HUES48 (cell line): ENCODE measurements at regions not wholly inside any gene's neighbourhood (a gene's known extent, or its start where the extent isn't known, plus 50 kb on each side); places are given as distances from the start of the nearest gene placed in this dataset.
"Not testable (repeated sequence)": the region's sequence is repeated elsewhere in the genome, so short reads cannot be mapped to it uniquely, and the experiment has no call there.

ENCODE experiments used
- H3K27ac ChIP-seq: one replicate; pipeline ENCODE4 v1.7.0; 2013; ENCODE audit warnings: low read depth, low read length, inconsistent platforms
- H3K27me3 ChIP-seq: 2 replicates; pipeline ENCODE4 v1.6.1; 2013; ENCODE audit warnings: mild to moderate bottlenecking, low read length; ENCODE audit not compliant: control insufficient read depth, insufficient read depth
- H3K36me3 ChIP-seq: 2 replicates; pipeline ENCODE4 v1.6.1; 2013; ENCODE audit warnings: low read length; ENCODE audit not compliant: control insufficient read depth, insufficient read depth
- H3K4me1 ChIP-seq: 2 replicates; pipeline ENCODE4 v1.6.1; 2013; ENCODE audit warnings: mild to moderate bottlenecking, low read length; ENCODE audit not compliant: control insufficient read depth, insufficient read depth
- H3K4me3 ChIP-seq: 2 replicates; pipeline ENCODE4 v1.5.1; 2013; ENCODE audit warnings: mild to moderate bottlenecking, low read depth, low read length
- H3K9ac ChIP-seq: 2 replicates; pipeline ENCODE4 v1.6.1; 2013; ENCODE audit warnings: mild to moderate bottlenecking, low read depth, low read length, moderate library complexity
- H3K9me3 ChIP-seq: 2 replicates; pipeline ENCODE4 v1.6.1; 2013; ENCODE audit warnings: low read length; ENCODE audit not compliant: control insufficient read depth, insufficient read depth

DNA sequence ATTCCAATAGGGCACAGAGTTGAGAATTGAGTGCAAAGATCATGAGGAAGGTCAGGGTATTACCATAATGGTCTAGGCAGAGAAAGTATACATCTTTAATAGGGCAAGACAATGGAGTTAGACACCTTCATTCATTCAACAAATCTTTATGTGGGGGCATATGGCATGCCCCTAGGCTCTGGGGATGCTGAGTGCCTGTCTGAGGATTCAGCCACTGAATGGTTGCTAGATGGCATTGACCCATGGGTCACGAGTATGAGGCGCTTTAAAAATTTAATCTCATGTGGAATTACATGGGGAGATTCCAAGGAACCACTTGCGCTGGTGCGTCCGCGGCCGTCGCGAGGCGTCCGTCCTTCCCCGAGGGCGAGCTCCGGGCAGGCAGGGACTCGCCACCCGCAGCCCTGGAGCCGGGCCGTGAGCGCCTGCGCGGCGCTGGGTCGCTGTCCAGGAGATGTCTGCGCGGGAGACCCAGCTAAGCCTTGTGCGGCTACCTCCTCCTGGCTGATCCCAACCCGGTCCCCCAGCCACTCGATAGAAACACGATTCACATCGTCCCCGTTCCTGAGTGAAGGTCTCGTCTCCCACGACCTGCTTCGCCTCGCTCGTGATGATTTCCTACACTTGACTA, 152.1 kb upstream of the ZNF322 start:
- not testable (repeated sequence) for H3K27ac ChIP-seq, H3K9ac ChIP-seq, H3K36me3 ChIP-seq, H3K9me3 ChIP-seq, H3K27me3 ChIP-seq, H3K4me3 ChIP-seq, H3K4me1 ChIP-seq

- H3K9ac ChIP-seq, H3K4me1 ChIP-seq, H3K9me3 ChIP-seq, H3K36me3 ChIP-seq, H3K27ac ChIP-seq, H3K27me3 ChIP-seq, H3K4me3 ChIP-seq: not testable (repeated sequence)
These were observed 159.2 kb upstream of the ZNF322 start for GRCh38 chr6:26818640-26819225.

DNA sequence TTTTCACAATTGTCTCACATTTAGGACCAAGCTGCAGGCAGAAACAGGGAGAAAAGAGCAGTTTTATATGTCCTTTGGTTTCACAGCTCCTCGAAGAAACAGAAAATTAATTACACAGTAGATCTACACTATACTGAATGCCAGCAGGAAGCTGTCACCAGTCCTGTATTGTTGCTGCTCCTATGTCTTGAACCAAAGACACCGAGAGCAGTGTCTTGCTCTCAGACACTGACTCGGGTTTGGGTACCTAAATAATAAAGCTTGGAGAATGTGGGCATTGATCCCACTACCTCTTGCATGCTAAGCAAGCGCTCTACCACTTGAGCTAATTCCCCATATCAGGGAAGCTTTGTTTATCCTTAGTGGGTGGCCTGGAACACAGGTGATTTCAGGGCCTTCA, 168.4 kb upstream of the ZNF322 start:
- H3K27me3 ChIP-seq, H3K9me3 ChIP-seq, H3K9ac ChIP-seq, H3K27ac ChIP-seq, H3K4me3 ChIP-seq, H3K4me1 ChIP-seq, H3K36me3 ChIP-seq: not testable (repeated sequence)

GRCh38 chr6:26829480-26829879, 169.9 kb upstream of the ZNF322 start:
- not testable (repeated sequence) for H3K27me3 ChIP-seq, H3K4me3 ChIP-seq, H3K9ac ChIP-seq, H3K36me3 ChIP-seq, H3K9me3 ChIP-seq, H3K27ac ChIP-seq, H3K4me1 ChIP-seq

DNA sequence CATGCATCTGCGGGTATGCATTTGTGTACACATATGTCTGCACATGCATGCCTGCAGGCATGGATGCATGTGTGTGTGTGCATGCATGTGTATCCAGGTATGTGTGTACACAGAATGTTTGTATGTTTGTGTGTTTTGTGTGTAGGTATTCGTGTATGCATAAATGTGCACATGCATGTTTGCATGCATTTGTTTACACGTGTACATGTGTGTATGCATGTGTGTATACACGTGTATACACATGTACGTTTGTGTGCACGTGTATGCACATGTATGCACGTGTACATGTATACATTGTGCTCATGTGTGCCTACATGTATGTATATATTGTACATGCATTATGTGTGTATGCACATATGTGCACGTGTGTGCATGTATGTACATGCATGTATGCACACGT, 171.4 kb upstream of the ZNF322 start:
- not testable (repeated sequence) for H3K9ac ChIP-seq, H3K36me3 ChIP-seq, H3K27me3 ChIP-seq, H3K4me1 ChIP-seq, H3K4me3 ChIP-seq, H3K9me3 ChIP-seq, H3K27ac ChIP-seq

- H3K9me3 ChIP-seq, H3K36me3 ChIP-seq, H3K9ac ChIP-seq, H3K27me3 ChIP-seq, H3K27ac ChIP-seq, H3K4me1 ChIP-seq, H3K4me3 ChIP-seq: not testable (repeated sequence)
These were observed 176.2 kb upstream of the ZNF322 start for GRCh38 chr6:26835707-26836106.

GRCh38 chr6:26836657-26837056, 177.1 kb upstream of the ZNF322 start:
- not testable (repeated sequence) for H3K4me3 ChIP-seq, H3K9ac ChIP-seq, H3K27ac ChIP-seq, H3K27me3 ChIP-seq, H3K4me1 ChIP-seq, H3K9me3 ChIP-seq, H3K36me3 ChIP-seq

- H3K27me3 ChIP-seq, H3K4me1 ChIP-seq, H3K27ac ChIP-seq, H3K36me3 ChIP-seq, H3K4me3 ChIP-seq, H3K9ac ChIP-seq, H3K9me3 ChIP-seq: not testable (repeated sequence)
These were observed 185.3 kb upstream of the ZNF322 start for GRCh38 chr6:26844823-26845222.

DNA sequence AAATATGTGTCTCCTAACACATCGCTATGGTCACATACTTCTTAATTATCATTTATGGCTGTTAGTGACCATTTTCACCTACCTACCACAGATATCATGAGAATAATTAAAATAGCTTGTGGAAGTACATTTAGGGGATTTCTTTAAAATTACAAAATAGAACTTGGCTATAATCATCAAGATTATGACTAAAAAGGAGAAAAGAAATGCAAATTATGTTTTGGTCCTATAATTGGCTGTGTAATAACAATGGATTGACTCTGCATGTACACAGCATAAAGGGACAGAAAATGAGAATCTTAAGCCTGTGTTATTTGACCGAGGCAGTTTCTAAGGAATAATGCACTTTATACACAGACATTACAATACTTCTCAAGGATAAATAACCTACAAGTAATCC, 197.7 kb upstream of the ZNF322 start:
- H3K9ac ChIP-seq, H3K4me1 ChIP-seq, H3K36me3 ChIP-seq, H3K27me3 ChIP-seq, H3K4me3 ChIP-seq, H3K27ac ChIP-seq, H3K9me3 ChIP-seq: not testable (repeated sequence)

GRCh38 chr6:26859067-26859770, 199.7 kb upstream of the ZNF322 start:
- H3K27ac ChIP-seq, H3K36me3 ChIP-seq, H3K27me3 ChIP-seq, H3K9ac ChIP-seq, H3K9me3 ChIP-seq, H3K4me3 ChIP-seq, H3K4me1 ChIP-seq: not testable (repeated sequence)

DNA sequence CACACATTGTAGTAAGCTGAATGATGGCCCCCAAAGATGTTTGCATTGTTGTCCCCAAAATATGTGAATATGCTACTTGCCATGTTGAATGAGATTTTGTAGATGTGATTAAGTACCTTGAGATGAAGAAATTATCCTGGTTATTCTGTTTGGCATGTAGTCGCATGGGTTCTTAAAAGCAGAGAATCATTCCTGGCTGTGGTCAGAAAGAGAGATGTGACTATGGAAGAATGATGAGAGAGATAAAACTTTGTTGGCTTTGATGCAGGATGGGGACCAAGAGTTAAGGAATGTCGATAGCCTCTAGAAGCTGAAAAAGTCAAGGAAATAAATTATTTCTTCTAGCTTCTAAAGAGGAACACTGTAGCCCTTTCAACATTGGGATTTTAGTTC, 200.2 kb upstream of the ZNF322 start:
- not testable (repeated sequence) for H3K4me1 ChIP-seq, H3K4me3 ChIP-seq, H3K9ac ChIP-seq, H3K27me3 ChIP-seq, H3K27ac ChIP-seq, H3K36me3 ChIP-seq, H3K9me3 ChIP-seq
